T-cell (primary cell): ENCODE measurements at regions not wholly inside any gene's neighbourhood (a gene's known extent, or its start where the extent isn't known, plus 50 kb on each side); places are given as distances from the start of the nearest gene placed in this dataset.

Experiments
- ATAC-seq, 4 experiments: fragments of 200-7000 bp in 3 of 4; fragments of 150-1000 bp in 1 of 4; cut with Tn5 transposase; replicated peaks in 1 of 4; 1 replicate in 3 of 4; 2 replicates in 1 of 4; pipeline ENCODE4 v1.10.0; 2021; ENCODE audit warnings: moderate library complexity in 3 of 4, mild to moderate bottlenecking in 2 of 4, moderate number of reproducible peaks in 1 of 4
- CTCF ChIA-PET, 2 donors: fragments of 300-600 bp; sonication (Branson Sonifier 250); formaldehyde crosslinking; loops; one replicate each; lab custom pipeline; 2022; ENCODE audit warnings: antibody characterized with exemption in 2 of 2; lab: Charles Lee
- POLR2A ChIA-PET, 2 donors: fragments of 300-600 bp; sonication (Branson Sonifier 250); formaldehyde crosslinking; loops; one replicate each; lab custom pipeline; 2022; ENCODE audit warnings: antibody characterized with exemption in 2 of 2; lab: Charles Lee
- DNase-seq, 35 experiments: peaks; one replicate each; pipeline versions ENCODE4 v3.0.0 to v3.0.0-alpha.2; 2013 to 2023
- H3K27ac ChIP-seq: one replicate; pipeline ENCODE4 v1.5.1; 2013; ENCODE audit warnings: low read length
- H3K27me3 ChIP-seq, 2 experiments: replicated peaks in 1 of 2; 1 replicate in 1 of 2; 2 replicates in 1 of 2; pipeline versions ENCODE4 v1.6.1 to v1.7.0; 2013; ENCODE audit warnings: low read length in 1 of 2, mixed read lengths in 1 of 2; ENCODE audit not compliant: control insufficient read depth in 2 of 2, insufficient read depth in 2 of 2; ENCODE audit errors: extremely low read depth in 1 of 2
- H3K36me3 ChIP-seq, 2 donors: 1 replicate in 1 of 2; 2 replicates in 1 of 2; pipeline versions ENCODE4 v1.6.1 to v1.7.0; 2013; ENCODE audit warnings: low read length in 1 of 2; ENCODE audit not compliant: control insufficient read depth in 2 of 2, insufficient read depth in 1 of 2; ENCODE audit errors: extremely low read depth in 1 of 2
- H3K4me1 ChIP-seq, 2 experiments: 1 replicate in 1 of 2; 2 replicates in 1 of 2; pipeline versions ENCODE4 v1.6.1 to v1.7.0; 2013; ENCODE audit warnings: low read length in 2 of 2, mixed read lengths in 1 of 2; ENCODE audit not compliant: insufficient read depth in 2 of 2, control insufficient read depth in 1 of 2; ENCODE audit errors: extremely low read depth in 1 of 2
- H3K4me3 ChIP-seq, 2 donors: 1 replicate in 1 of 2; 2 replicates in 1 of 2; pipeline versions ENCODE4 v1.5.1 to v1.7.0; 2013; ENCODE audit warnings: mild to moderate bottlenecking in 2 of 2, low read length in 1 of 2, moderate library complexity in 1 of 2; ENCODE audit not compliant: control insufficient read depth in 1 of 2; ENCODE audit errors: extremely low read depth in 1 of 2
- H3K9me3 ChIP-seq: 2 replicates; pipeline ENCODE4 v1.7.0; 2013
- H3K27ac Mint-ChIP-seq, 2 donors: one replicate each; pipeline ENCODE4 v1.8.0; 2020 to 2021; ENCODE audit warnings: mild to moderate bottlenecking in 2 of 2, mixed read lengths in 2 of 2
- H3K27me3 Mint-ChIP-seq, 2 donors: one replicate each; pipeline ENCODE4 v1.8.0; 2021 to 2022; ENCODE audit warnings: mixed read lengths in 2 of 2
- H3K36me3 Mint-ChIP-seq: one replicate; pipeline ENCODE4 v1.8.0; 2021; ENCODE audit warnings: mixed read lengths
- H3K4me1 Mint-ChIP-seq, 3 donors: one replicate each; pipeline ENCODE4 v1.8.0; 2020 to 2022; ENCODE audit warnings: mixed read lengths in 3 of 3, mild to moderate bottlenecking in 1 of 3
- H3K4me3 Mint-ChIP-seq, 3 donors: one replicate each; pipeline ENCODE4 v1.8.0; 2020 to 2022; ENCODE audit warnings: mild to moderate bottlenecking in 3 of 3, mixed read lengths in 3 of 3, moderate library complexity in 3 of 3
- H3K9me3 Mint-ChIP-seq, 3 donors: one replicate each; pipeline ENCODE4 v1.8.0; 2020 to 2022; ENCODE audit warnings: mixed read lengths in 3 of 3
- WGBS: methylation state at CpG from one replicate; pipeline ENCODE4 v1.1.5; 2013; ENCODE audit warnings: missing lambda C conversion rate; ENCODE audit not compliant: insufficient coverage; 5-methylcytosine and 5-hydroxymethylcytosine counted together

GRCh38 chr5:166088389-166089039 is 2202.9 kb upstream of the WWC1 start:
- no peaks in the 10 kb centered on the region for H3K36me3 Mint-ChIP-seq
- no CpG with 5 or more reads among the region's 3 CpGs for WGBS
- POLR2A ChIA-PET, result interaction anchor here in 1 of 2 donors (0.7 kb wide), 1 partner anchor 798 kb away, joined by 5 read pairs; no protein-coding TSS in a partner anchor
- H3K9me3 Mint-ChIP-seq, result peaks cover 10 to 42% (median 17%) of the 10 kb centered on the region in 3 donors
- no peaks in the 10 kb centered on the region for H3K36me3 ChIP-seq
- H3K4me1 Mint-ChIP-seq, result no peaks in the 10 kb centered on the region
- no peak overlapping the region for H3K4me3 Mint-ChIP-seq
- H3K9me3 ChIP-seq, result peaks cover 2% of the 10 kb centered on the region
- H3K27me3 ChIP-seq, result no peaks in the 10 kb centered on the region
- H3K27ac ChIP-seq, result no peak overlapping the region
- no peaks in the 10 kb centered on the region for H3K27me3 Mint-ChIP-seq
- CTCF ChIA-PET, result no interaction called here
- H3K4me1 ChIP-seq, result no peaks in the 10 kb centered on the region
- ATAC-seq (no peak), DNase-seq (no peak)
- H3K27ac Mint-ChIP-seq, result no peak overlapping the region
- no peak overlapping the region for H3K4me3 ChIP-seq

- WGBS, result no CpG with 5 or more reads among the region's 1 CpG
- Mint-ChIP-seq H3K27ac (no peak overlapping the region), H3K4me1 (no peaks in the 10 kb centered on the region), H3K4me3 (no peak overlapping the region), H3K27me3 (no peaks in the 10 kb centered on the region), H3K9me3 (peaks cover 7 to 39% (median 17%) of the 10 kb centered on the region in 3 donors), H3K36me3 (no peaks in the 10 kb centered on the region)
- Histone ChIP-seq H3K9me3 (no peaks in the 10 kb centered on the region), H3K4me3 (no peak overlapping the region), H3K27me3 (no peaks in the 10 kb centered on the region), H3K36me3 (no peaks in the 10 kb centered on the region), H3K4me1 (no peaks in the 10 kb centered on the region), H3K27ac (no peak overlapping the region)
- no peak for ATAC-seq
- ChIA-PET POLR2A (no interaction called here), CTCF (no interaction called here)
- DNase-seq, result no peak
Measured at GRCh38 chr5:166091931-166092330, 2199.5 kb upstream of the WWC1 start.

- Mint-ChIP-seq H3K4me1 (no peaks in the 10 kb centered on the region), H3K36me3 (no peaks in the 10 kb centered on the region), H3K4me3 (no peak overlapping the region), H3K9me3 (peaks cover 7 to 26% (median 9%) of the 10 kb centered on the region in 3 donors), H3K27me3 (no peaks in the 10 kb centered on the region), H3K27ac (no peak overlapping the region)
- 62% methylated on average over 2 of the region's 4 CpGs for WGBS
- Histone ChIP-seq H3K4me3 (no peak overlapping the region), H3K9me3 (no peaks in the 10 kb centered on the region), H3K4me1 (no peaks in the 10 kb centered on the region), H3K27ac (no peak overlapping the region), H3K27me3 (no peaks in the 10 kb centered on the region), H3K36me3 (no peaks in the 10 kb centered on the region)
- DNase-seq, result no peak
- POLR2A ChIA-PET, result no interaction called here
- ATAC-seq, result no peak
- CTCF ChIA-PET, result no interaction called here
Measured at GRCh38 chr5:166093312-166093711, 2198.1 kb upstream of the WWC1 start.

GRCh38 chr5:166102947-166103346 is 2188.5 kb upstream of the WWC1 start:
- Mint-ChIP-seq H3K27ac (no peak overlapping the region), H3K27me3 (no peaks in the 10 kb centered on the region), H3K36me3 (no peaks in the 10 kb centered on the region), H3K4me3 (no peak overlapping the region), H3K4me1 (no peaks in the 10 kb centered on the region), H3K9me3 (peaks cover 6 to 14% (median 7%) of the 10 kb centered on the region in 3 donors)
- ATAC-seq, result no peak
- Histone ChIP-seq H3K36me3 (no peaks in the 10 kb centered on the region), H3K27me3 (no peaks in the 10 kb centered on the region), H3K4me3 (no peak overlapping the region), H3K9me3 (no peaks in the 10 kb centered on the region), H3K4me1 (no peaks in the 10 kb centered on the region), H3K27ac (no peak overlapping the region)
- WGBS, result 86% methylated on average over 8 of the region's 10 CpGs
- ChIA-PET POLR2A (no interaction called here), CTCF (no interaction called here)
- no peak for DNase-seq

- no peaks in the 10 kb centered on the region for H3K27me3 ChIP-seq
- Mint-ChIP-seq H3K9me3 (peaks cover 2 to 12% (median 8%) of the 10 kb centered on the region in 3 donors), H3K4me1 (no peaks in the 10 kb centered on the region), H3K27ac (no peak overlapping the region), H3K27me3 (no peaks in the 10 kb centered on the region), H3K4me3 (no peak overlapping the region), H3K36me3 (no peaks in the 10 kb centered on the region)
- DNase-seq (no peak), ATAC-seq (no peak)
- POLR2A ChIA-PET, result no interaction called here
- WGBS, result no CpG with 5 or more reads among the region's 3 CpGs
- H3K9me3 ChIP-seq, result no peaks in the 10 kb centered on the region
- no peaks in the 10 kb centered on the region for H3K4me1 ChIP-seq
- H3K4me3 ChIP-seq, result no peak overlapping the region
- H3K36me3 ChIP-seq, result no peaks in the 10 kb centered on the region
- CTCF ChIA-PET, result no interaction called here
- no peak overlapping the region for H3K27ac ChIP-seq
Measured at GRCh38 chr5:166111021-166111420, 2180.4 kb upstream of the WWC1 start.

- CTCF ChIA-PET, result no interaction called here
- WGBS, result no CpG with 5 or more reads among the region's 4 CpGs
- Mint-ChIP-seq H3K27me3 (no peaks in the 10 kb centered on the region), H3K36me3 (no peaks in the 10 kb centered on the region), H3K9me3 (peaks cover 7 to 27% (median 19%) of the 10 kb centered on the region in 3 donors), H3K27ac (no peak overlapping the region), H3K4me3 (no peak overlapping the region), H3K4me1 (no peaks in the 10 kb centered on the region)
- no peak for DNase-seq
- POLR2A ChIA-PET, result no interaction called here
- Histone ChIP-seq H3K36me3 (no peaks in the 10 kb centered on the region), H3K9me3 (no peaks in the 10 kb centered on the region), H3K4me1 (no peaks in the 10 kb centered on the region), H3K27me3 (no peaks in the 10 kb centered on the region), H3K4me3 (no peak overlapping the region), H3K27ac (no peak overlapping the region)
- no peak for ATAC-seq
Measured at GRCh38 chr5:166117072-166118066, 2174.1 kb upstream of the WWC1 start.
